ENCODE measurements at regions not wholly inside any gene's neighbourhood (a gene's known extent, or its start where the extent isn't known, plus 50 kb on each side); places are given as distances from the start of the nearest gene placed in this dataset.

DNA sequence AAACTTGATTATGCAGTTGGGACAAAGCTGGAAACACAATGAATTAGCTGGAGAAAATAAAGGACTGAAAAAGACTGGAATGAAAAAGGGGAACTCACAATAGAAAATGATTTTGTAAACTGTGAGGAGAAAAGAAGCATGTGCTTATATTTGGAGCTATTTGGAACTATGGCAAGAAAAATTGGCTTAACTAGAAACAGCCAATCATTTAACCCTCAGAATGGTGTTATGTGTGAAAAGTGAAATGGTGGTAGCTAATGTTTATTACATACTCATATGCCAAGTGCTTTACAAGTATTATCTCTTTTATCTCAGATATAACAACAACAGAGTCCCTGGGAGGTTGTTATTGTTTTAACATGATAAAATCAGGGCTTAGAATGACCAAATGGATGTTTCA is 583.1 kb upstream of the SEL1L start:
- no peak overlapping the region for H3K27ac ChIP-seq (ENCODE audit: low read depth)
- no peaks in the 10 kb centered on the region for H3K36me3 ChIP-seq (ENCODE audit: insufficient read depth)
- no peak overlapping the region for H2AFZ ChIP-seq
- Mint-ChIP-seq H3K4me1 (no peaks in the 10 kb centered on the region), H3K27me3 (ENCODE audit: insufficient read depth, low read depth, poor library complexity) (peaks cover 3% of the 10 kb centered on the region), H3K27ac (no peak overlapping the region), H3K9me3 (peaks cover 90% of the 10 kb centered on the region), H3K36me3 (ENCODE audit: low read depth) (peaks cover 9% of the 10 kb centered on the region; the same call in 2 of the 3 replicates), H3K4me3 (no peak overlapping the region)
- no peaks in the 10 kb centered on the region for H3K4me1 ChIP-seq (ENCODE audit: insufficient read depth)
- no peaks in the 10 kb centered on the region for H3F3A ChIP-seq (replicated peaks; ENCODE audit: low read depth)
- TF ChIP-seq ZNF114 (CRISPR knock-in tag; IDR thresholded peaks at IDR 0.05) (no peak), ZNF331 (CRISPR knock-in tag; IDR thresholded peaks at IDR 0.05; ENCODE audit: low read depth) (no peak), STAT1 (IDR thresholded peaks at IDR 0.05; ENCODE audit: unreplicated experiment) (no peak), POLR2AphosphoS5 (IDR thresholded peaks at IDR 0.05; ENCODE audit: low read depth) (no peak), NANOG (IDR thresholded peaks at IDR 0.05; ENCODE audit: borderline replicate concordance) (no peak), CREB1 (CRISPR knock-in tag; IDR thresholded peaks at IDR 0.05; ENCODE audit: low read depth) (no peak), EZH2 (IDR thresholded peaks at IDR 0.05; ENCODE audit: low read depth, unreplicated experiment) (no peak), JUNB (IDR thresholded peaks at IDR 0.05; ENCODE audit: unreplicated experiment) (no peak)
- TF ChIP-seq, protein P1, sequence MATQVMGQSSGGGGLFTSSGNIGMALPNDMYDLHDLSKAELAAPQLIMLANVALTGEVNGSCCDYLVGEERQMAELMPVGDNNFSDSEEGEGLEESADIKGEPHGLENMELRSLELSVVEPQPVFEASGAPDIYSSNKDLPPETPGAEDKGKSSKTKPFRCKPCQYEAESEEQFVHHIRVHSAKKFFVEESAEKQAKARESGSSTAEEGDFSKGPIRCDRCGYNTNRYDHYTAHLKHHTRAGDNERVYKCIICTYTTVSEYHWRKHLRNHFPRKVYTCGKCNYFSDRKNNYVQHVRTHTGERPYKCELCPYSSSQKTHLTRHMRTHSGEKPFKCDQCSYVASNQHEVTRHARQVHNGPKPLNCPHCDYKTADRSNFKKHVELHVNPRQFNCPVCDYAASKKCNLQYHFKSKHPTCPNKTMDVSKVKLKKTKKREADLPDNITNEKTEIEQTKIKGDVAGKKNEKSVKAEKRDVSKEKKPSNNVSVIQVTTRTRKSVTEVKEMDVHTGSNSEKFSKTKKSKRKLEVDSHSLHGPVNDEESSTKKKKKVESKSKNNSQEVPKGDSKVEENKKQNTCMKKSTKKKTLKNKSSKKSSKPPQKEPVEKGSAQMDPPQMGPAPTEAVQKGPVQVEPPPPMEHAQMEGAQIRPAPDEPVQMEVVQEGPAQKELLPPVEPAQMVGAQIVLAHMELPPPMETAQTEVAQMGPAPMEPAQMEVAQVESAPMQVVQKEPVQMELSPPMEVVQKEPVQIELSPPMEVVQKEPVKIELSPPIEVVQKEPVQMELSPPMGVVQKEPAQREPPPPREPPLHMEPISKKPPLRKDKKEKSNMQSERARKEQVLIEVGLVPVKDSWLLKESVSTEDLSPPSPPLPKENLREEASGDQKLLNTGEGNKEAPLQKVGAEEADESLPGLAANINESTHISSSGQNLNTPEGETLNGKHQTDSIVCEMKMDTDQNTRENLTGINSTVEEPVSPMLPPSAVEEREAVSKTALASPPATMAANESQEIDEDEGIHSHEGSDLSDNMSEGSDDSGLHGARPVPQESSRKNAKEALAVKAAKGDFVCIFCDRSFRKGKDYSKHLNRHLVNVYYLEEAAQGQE (IDR thresholded peaks at IDR 0.05; ENCODE audit: unreplicated experiment) = no peak
- no peak for DNase-seq (ENCODE audit: low spot score)
- ATAC-seq = no peak
- no peak overlapping the region for H3K4me2 ChIP-seq
- H3K9me2 ChIP-seq (ENCODE audit: insufficient read depth) = no peaks in the 10 kb centered on the region
- H4K20me1 ChIP-seq (replicated peaks; ENCODE audit: insufficient read depth) = no peaks in the 10 kb centered on the region
- no peaks in the 10 kb centered on the region for H3K27me3 ChIP-seq (ENCODE audit: insufficient read depth)
- no peaks in the 10 kb centered on the region for H3K79me2 ChIP-seq (replicated peaks; ENCODE audit: insufficient read depth)
- no peak overlapping the region for H3K4me3 ChIP-seq

DNA sequence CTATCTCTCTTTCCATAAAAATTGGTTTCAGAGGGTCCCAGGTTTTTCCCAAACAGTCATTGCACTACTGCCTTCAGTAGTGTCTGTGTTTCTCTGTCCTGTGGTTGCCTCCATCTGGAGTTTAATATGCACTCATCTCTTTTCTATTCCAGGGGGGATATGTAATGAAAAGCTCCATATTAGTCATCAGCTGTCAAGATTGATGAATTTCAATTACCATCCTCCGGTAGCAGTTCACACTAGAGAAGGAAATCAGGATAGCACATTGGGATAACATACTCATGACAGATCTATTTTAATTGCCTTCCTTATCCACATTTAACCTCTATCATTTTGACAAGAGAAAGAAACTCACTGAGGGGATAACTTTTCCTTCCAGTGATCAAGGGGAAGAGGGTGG is 589.0 kb upstream of the SEL1L start:
- Histone ChIP-seq H3K27me3 (ENCODE audit: insufficient read depth) (no peaks in the 10 kb centered on the region), H3K4me2 (no peak overlapping the region), H3K4me3 (no peak overlapping the region), H3K36me3 (ENCODE audit: insufficient read depth) (no peaks in the 10 kb centered on the region), H3F3A (replicated peaks; ENCODE audit: low read depth) (no peaks in the 10 kb centered on the region), H4K20me1 (replicated peaks; ENCODE audit: insufficient read depth) (no peaks in the 10 kb centered on the region), H2AFZ (no peak overlapping the region), H3K9me2 (ENCODE audit: insufficient read depth) (no peaks in the 10 kb centered on the region), H3K79me2 (replicated peaks; ENCODE audit: insufficient read depth) (no peaks in the 10 kb centered on the region), H3K27ac (ENCODE audit: low read depth) (no peak overlapping the region), H3K4me1 (ENCODE audit: insufficient read depth) (no peaks in the 10 kb centered on the region)
- Mint-ChIP-seq H3K36me3 (ENCODE audit: low read depth) (peaks cover 8% of the 10 kb centered on the region), H3K4me1 (no peaks in the 10 kb centered on the region), H3K27ac (no peak overlapping the region), H3K4me3 (no peak overlapping the region), H3K9me3 (peaks cover 89% of the 10 kb centered on the region), H3K27me3 (ENCODE audit: insufficient read depth, low read depth, poor library complexity) (no peaks in the 10 kb centered on the region)
- no peak for ATAC-seq
- DNase-seq (ENCODE audit: low spot score) = no peak
- TF ChIP-seq, protein P2, sequence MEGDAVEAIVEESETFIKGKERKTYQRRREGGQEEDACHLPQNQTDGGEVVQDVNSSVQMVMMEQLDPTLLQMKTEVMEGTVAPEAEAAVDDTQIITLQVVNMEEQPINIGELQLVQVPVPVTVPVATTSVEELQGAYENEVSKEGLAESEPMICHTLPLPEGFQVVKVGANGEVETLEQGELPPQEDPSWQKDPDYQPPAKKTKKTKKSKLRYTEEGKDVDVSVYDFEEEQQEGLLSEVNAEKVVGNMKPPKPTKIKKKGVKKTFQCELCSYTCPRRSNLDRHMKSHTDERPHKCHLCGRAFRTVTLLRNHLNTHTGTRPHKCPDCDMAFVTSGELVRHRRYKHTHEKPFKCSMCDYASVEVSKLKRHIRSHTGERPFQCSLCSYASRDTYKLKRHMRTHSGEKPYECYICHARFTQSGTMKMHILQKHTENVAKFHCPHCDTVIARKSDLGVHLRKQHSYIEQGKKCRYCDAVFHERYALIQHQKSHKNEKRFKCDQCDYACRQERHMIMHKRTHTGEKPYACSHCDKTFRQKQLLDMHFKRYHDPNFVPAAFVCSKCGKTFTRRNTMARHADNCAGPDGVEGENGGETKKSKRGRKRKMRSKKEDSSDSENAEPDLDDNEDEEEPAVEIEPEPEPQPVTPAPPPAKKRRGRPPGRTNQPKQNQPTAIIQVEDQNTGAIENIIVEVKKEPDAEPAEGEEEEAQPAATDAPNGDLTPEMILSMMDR (conservative IDR thresholded peaks at IDR 0.05; ENCODE audit: low read depth in 2 of 2) = no peak
- TF ChIP-seq EZH2 (IDR thresholded peaks at IDR 0.05; ENCODE audit: low read depth, unreplicated experiment) (no peak), POLR2AphosphoS5 (IDR thresholded peaks at IDR 0.05; ENCODE audit: low read depth) (no peak)
- TF ChIP-seq, protein P1 (IDR thresholded peaks at IDR 0.05; ENCODE audit: unreplicated experiment) = no peak
- TF ChIP-seq, protein P3, sequence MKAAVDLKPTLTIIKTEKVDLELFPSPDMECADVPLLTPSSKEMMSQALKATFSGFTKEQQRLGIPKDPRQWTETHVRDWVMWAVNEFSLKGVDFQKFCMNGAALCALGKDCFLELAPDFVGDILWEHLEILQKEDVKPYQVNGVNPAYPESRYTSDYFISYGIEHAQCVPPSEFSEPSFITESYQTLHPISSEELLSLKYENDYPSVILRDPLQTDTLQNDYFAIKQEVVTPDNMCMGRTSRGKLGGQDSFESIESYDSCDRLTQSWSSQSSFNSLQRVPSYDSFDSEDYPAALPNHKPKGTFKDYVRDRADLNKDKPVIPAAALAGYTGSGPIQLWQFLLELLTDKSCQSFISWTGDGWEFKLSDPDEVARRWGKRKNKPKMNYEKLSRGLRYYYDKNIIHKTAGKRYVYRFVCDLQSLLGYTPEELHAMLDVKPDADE (IDR thresholded peaks at IDR 0.05) = no peak

Data from GM23338 (cell line).